HL-60 (cell line): ENCODE measurements at regions not wholly inside any gene's neighbourhood (a gene's known extent, or its start where the extent isn't known, plus 50 kb on each side); places are given as distances from the start of the nearest gene placed in this dataset.

ENCODE experiments used
- GABPA ChIP-seq: IDR thresholded peaks from 2 replicates; pipeline ENCODE4 v1.6.1; 2012; ENCODE audit warnings: low read depth
- REST ChIP-seq: IDR thresholded peaks from 2 replicates; pipeline ENCODE4 v1.6.1; 2012; ENCODE audit warnings: low read depth; ENCODE audit not compliant: insufficient replicate concordance
- TF ChIP-seq, protein P1 (sequence below): IDR thresholded peaks from one replicate; pipeline ENCODE4 v1.5.1; 2011; ENCODE audit warnings: low read length, control low read depth, inconsistent platforms; ENCODE audit not compliant: insufficient read depth

DNA sequence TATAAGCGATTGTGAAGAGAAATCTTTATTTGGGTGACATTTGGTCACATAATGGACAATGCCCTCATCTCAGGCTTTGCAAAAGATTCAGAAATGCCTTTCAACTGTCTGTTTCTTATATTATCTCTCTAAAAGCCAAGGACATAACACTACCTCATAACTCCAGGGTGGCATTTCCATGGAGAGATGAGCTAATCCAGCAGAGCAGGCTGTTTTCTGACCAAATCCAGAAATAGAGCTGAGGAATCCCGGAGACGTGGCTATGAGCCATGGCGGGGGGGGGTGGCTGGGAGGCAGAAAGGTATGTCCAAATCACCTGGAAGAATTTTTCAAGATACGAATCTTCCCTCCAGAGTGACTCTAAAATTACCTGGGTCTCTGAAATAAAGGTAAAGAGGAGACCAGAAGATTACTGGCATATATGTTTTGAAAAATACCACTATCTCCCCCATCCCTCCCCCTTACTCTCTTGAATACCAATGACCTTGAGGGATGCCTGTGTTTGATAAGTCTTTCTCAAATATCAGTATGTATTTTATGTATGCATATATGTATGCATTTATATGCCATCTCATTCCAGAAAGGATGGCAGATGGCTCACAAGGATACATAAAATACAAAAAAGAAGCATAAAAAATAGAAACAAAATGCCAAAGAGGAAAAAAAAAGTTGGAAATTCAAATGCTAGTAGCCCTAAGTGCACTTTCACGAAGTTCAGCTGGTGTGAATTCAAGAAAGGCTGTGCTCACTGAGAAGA is 296.0 kb upstream of the MGAT5 start:
- TF ChIP-seq GABPA: no peak
- TF ChIP-seq, protein P1, sequence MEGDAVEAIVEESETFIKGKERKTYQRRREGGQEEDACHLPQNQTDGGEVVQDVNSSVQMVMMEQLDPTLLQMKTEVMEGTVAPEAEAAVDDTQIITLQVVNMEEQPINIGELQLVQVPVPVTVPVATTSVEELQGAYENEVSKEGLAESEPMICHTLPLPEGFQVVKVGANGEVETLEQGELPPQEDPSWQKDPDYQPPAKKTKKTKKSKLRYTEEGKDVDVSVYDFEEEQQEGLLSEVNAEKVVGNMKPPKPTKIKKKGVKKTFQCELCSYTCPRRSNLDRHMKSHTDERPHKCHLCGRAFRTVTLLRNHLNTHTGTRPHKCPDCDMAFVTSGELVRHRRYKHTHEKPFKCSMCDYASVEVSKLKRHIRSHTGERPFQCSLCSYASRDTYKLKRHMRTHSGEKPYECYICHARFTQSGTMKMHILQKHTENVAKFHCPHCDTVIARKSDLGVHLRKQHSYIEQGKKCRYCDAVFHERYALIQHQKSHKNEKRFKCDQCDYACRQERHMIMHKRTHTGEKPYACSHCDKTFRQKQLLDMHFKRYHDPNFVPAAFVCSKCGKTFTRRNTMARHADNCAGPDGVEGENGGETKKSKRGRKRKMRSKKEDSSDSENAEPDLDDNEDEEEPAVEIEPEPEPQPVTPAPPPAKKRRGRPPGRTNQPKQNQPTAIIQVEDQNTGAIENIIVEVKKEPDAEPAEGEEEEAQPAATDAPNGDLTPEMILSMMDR: no peak
- TF ChIP-seq REST: no peak
